ENCODE measurements at regions not wholly inside any gene's neighbourhood (a gene's known extent, or its start where the extent isn't known, plus 50 kb on each side); places are given as distances from the start of the nearest gene placed in this dataset.

DNA sequence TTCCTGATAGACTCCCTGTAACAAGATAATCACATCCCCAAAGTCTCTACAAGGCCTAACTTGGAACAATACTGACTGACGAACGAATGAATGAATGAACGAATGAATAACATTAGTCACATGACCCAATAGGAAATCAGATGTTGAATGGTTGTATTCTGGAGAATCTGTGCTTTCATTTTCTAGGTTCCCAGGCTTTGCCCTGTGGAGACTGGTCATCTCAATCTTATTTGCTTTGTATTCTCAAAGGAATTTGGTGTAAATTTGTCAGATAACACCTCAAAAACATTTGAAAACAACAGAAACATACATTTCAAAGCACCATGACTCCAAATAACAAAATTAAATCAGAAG, 69.6 kb upstream of the COL1A2 start:
- no peak for TF ChIP-seq EZH2 (IDR thresholded peaks at IDR 0.05; ENCODE audit: borderline replicate concordance)
- TF ChIP-seq, protein P1, sequence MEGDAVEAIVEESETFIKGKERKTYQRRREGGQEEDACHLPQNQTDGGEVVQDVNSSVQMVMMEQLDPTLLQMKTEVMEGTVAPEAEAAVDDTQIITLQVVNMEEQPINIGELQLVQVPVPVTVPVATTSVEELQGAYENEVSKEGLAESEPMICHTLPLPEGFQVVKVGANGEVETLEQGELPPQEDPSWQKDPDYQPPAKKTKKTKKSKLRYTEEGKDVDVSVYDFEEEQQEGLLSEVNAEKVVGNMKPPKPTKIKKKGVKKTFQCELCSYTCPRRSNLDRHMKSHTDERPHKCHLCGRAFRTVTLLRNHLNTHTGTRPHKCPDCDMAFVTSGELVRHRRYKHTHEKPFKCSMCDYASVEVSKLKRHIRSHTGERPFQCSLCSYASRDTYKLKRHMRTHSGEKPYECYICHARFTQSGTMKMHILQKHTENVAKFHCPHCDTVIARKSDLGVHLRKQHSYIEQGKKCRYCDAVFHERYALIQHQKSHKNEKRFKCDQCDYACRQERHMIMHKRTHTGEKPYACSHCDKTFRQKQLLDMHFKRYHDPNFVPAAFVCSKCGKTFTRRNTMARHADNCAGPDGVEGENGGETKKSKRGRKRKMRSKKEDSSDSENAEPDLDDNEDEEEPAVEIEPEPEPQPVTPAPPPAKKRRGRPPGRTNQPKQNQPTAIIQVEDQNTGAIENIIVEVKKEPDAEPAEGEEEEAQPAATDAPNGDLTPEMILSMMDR (IDR thresholded peaks at IDR 0.05; ENCODE audit: poor library complexity): no peak

All from hepatocyte (in vitro differentiated cells).